Dermis microvascular lymphatic vessel endothelial cell (primary cell): ENCODE measurements at regions not wholly inside any gene's neighbourhood (a gene's known extent, or its start where the extent isn't known, plus 50 kb on each side); places are given as distances from the start of the nearest gene placed in this dataset.

ENCODE experiments used
- DNase-seq, 2 donors: peaks; one replicate each; pipeline versions ENCODE4 v3.0.0 to v3.0.0-alpha.2; 2010; ENCODE audit warnings: low read depth in 2 of 2

DNA sequence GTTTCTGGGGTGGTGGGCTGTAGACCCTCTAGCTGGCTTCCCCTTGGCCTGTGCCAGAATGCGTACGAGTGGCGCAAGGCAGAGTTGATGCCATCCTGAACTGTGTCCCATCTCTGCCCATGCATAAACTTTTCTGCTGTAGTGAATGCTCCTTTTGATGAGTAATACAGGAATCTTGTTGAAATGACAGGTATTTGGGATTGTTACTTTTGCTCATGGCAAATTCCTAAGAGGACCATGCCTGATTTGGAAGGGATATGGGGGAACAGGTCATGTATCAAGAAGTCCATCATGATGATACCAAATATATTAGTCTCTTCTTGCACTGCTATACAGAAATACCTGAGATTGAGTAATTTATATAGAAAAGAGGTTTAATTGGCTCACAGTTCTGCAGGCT, 648.0 kb downstream of the SLC4A3 start:
- no peak for DNase-seq

DNA sequence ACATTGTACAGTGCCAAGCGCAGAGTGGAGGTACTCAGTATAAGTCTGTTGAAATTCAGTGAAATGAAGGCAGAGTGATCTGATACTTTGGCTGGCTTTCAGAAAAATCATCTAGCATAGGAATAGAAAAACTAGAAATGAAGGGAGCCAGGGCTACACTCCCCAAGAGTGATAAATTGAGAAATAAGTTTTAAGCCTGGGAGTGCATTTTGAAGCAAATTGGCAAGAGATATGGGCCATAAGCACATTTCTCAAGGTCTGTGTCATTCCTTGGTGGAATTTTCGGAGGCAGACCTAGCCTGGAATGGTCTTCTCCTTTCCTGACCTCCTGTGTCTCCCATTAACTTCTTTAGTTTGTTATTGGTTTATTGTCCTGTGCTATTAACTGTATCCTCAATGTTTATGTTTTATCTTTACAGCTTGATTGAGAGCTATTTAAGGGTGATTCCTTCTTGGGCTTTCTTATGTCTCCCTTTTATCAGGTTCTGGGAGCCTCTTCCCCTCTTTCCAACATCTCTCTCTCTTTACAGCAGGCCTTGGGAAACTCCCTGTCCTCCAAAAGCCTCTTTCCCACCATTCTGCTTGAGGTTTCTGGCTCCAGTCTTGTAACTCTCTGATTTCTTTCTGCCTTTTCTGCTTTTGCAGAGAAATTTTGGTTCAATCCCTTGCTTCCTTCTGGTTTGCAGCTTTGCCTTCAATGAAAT, 649.5 kb downstream of the SLC4A3 start:
- no peak for DNase-seq

DNA sequence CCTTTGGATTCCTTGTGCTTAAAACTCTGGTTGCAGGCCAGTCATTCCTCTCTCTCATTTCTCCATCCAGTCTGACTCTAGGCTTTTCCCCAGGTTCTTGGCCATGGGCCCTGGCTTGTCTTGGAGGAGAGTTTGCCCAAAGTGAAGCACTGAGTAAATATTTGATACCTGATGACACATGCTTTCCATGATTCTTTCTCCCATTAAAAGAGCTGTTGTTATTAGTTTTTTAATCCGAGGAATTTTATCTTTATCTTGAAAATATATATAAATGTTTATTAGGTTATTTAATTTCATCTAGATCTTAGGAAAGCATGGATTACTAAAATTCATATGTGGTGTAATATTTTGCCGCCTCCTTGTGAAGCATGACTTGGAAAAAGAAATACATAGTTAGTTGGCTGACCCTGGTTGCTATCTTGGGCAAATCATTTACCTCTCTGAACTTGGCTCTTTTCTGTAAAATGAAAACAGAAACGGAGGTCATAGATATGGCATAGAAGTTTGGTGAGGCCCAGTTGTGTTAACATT, 650.1 kb downstream of the SLC4A3 start:
- no peak for DNase-seq

DNA sequence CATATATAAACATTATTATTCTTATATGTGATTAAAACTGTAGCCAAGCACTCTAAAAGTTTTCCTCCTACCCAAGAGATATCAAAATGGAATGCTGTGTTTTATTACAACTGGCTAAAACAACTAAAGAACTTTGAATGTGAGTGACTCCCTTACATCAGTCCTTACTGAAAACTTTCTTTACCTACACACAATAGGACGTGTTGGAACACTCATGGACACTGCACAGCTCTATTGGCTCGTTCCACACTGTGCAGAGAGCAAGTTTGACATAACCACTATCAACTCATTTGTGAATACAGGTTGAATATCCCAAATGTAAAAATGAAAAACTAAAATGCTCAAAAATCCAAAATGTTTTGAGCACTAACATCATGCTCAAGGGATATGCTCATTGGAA, 650.6 kb downstream of the SLC4A3 start:
- no peak for DNase-seq

DNA sequence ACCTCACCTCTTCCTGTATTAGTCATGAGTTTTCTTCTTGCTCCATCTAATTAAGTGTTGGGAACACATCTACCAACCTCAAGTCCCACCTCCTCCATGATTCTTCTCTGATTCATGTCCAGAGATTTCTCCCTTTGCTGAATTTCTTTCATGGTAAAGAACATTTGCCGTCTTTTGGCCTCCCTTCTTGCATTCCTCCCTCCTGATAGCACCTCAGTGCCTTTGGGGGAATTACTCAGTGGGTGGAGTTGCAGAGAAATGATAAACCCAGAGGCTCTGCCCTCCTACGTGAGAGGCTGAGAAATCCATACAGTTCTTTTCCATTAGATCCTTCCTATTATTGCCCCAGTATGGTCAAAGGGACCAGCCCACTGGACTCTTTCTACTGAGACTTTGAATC, 651.9 kb downstream of the SLC4A3 start:
- DNase-seq: no peak

DNA sequence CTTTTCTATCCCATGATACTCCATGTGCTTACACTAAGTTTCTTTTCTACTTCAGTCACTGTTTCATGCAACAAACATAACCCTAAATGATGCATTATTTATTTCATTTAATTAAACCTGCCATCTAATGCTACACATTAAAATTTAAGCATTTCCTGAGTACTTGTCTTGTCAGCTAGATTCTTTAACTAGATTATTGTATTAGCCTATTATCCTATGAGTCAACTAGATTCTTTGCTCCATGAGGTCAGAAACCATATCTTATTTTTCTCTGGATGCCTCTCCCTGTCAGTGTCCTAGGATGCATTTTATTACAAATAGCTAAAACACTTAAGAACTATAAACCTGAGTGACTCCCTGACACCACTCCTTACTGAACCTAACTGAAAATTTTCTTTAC, 652.4 kb downstream of the SLC4A3 start:
- DNase-seq: no peak

DNA sequence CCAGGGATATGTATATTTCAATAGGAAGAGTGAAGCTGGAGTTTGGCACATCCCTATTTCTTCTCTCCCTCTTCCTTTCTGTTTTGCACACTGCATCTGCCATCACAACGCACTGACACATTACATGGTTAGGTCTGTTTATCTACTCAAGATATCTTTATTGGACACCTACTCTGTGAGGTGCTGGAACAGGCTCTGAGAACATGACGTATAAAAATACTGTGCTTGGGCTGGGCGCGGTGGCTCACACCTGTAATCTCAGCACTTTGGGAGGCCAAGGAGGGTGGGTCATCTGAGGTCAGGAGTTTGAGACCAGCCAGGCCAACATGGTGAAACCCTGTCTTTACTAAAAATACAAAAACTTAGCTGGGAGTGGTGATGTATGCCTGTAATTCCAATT, 653.3 kb downstream of the SLC4A3 start:
- no peak for DNase-seq

DNA sequence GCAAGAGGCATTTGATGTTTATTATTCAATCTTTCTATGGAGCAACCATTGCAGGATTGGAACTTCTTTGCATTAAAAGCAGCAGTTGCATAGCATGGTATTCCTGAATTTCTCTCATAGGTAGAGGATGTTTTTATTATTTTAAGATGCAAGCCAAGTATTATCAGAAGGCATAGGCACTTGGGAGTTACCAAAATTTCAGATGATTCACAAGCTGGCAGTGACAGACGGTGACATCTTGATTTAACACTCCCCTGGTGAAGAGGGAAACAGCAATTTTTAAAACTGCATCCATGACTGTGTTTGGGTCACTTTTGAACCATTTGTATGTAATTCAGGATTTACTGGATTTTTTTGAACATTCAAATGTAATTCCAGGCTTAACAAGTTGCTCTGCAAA, 654.3 kb downstream of the SLC4A3 start:
- no peak for DNase-seq

DNA sequence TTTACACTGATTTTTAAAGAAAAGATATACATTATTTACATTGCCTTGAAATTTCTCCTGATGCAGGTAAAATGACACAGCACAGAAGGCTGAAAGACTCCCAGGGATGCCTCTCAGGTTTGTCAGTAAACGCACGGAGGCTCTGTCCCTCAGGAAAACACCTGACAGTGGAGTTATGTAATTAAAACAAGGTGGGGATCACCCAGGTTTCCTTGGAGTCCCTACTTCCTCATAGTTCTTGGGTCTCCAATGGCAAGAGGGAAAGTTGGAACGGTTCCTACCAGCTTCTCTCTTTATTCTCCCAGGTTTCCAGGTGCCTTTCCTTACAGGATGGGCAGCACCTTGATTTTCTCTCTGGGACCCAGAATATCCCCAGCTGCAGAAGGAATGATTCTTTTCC, 654.8 kb downstream of the SLC4A3 start:
- no peak for DNase-seq

DNA sequence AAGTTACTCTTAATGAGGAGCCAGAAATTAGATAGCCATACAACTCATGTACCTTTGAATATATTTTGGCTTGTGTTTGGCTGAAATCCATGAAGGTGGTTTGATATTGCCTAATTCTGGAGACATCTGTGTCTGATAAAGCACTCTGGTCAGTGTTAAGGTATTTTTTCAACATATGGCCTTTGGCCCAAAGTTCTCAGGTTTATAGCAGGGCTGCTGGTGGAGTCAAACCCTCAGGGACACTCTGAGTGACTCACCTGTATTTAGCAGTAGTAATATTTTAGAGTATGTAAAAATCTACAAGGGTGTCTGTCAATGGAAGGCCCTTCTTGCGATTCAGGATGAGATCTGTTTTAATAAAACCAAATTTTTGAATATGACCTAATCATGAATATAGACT, 666.5 kb downstream of the SLC4A3 start:
- no peak for DNase-seq

DNA sequence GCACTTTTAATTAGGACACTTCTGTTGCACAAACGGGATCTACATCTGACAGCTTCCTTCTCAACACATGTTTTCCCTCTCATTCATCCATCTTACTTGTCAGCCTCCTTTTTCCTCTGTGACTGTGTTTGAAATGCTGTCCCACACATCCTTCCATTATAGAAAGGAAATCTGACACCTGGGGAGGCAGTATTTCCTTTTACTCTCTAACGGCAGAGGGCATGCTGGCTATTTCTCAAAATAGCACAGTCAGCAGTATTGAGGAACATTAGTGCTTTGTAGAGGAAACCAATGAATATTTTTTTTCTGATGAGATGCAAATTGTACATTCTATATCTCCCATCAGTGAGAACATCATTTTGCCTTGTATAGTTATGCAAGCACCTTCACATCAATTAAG, 668.7 kb downstream of the SLC4A3 start:
- DNase-seq: no peak

DNA sequence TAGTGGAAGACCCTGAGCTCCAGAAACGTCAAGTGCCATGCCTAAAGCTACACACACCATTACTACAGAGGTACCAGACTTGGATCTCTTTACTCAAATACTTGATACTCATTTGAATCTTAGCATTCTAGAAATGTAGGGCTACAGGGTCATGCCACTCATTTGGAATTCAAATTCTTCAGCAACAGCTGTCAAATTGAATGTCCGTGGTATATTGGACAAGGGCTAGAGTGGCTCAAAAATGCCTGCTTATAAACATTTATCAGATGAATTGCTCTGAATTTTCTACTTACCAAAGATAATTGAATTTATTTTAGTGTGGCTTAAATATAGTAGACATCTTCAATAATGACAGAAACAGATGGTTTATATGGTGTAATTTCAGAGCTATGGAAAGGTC, 669.7 kb downstream of the SLC4A3 start:
- no peak for DNase-seq

DNA sequence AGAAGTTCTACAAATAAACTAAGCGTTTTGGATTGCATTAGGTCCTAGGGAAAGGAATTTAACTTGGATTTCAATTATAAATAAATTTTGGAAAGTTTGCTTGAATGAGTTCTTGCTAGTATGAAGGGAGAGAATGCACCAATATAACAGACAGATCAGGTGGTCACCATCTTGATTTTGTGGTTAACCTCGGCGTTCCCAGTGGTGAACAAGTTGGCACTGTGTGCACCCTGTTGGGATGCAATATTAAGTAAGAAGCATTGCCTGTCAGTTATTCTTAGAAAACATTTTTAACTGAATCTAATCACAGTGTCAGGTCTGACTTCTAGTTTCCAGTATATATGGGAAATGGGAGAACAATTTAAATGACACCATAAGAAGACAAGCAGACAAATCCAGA, 673.4 kb downstream of the SLC4A3 start:
- no peak for DNase-seq

DNA sequence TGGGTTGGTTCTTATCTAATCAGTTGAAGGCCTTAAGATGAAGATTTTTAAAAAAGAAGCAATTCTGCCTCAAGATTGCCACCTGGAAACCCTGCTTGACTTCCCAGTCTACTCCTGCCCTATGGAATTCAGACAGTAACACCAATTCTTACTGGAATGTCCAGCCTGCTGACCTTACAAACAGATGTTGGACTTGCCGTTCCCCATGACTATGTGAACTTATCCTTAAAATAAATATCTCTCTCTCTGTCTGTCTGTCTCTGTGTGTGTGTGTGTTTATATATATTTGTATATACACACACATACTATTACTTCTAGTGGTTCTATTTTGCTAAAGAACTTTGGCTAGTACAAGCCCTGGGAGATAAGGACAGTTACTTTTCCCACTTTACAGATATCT, 675.3 kb downstream of the SLC4A3 start:
- no peak for DNase-seq

DNA sequence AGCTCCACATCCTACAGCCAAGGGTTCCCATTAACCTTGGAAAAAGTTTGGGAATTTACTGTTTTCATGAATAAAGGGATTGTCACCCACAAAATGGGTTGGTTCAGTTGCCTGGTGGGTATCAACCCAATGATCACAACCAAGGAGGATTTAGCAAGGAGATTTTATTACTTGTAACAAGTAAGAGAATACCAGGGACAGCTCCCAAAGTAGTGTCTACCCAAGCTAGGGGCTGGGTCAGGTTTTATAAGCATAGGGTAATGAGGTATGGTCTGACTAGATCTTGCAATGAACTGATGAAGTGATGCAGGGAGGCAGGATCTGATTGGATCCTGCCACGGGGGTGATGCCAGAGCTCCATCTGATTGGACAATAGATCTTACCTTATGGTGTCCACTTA, 681.8 kb downstream of the SLC4A3 start:
- DNase-seq: no peak

DNA sequence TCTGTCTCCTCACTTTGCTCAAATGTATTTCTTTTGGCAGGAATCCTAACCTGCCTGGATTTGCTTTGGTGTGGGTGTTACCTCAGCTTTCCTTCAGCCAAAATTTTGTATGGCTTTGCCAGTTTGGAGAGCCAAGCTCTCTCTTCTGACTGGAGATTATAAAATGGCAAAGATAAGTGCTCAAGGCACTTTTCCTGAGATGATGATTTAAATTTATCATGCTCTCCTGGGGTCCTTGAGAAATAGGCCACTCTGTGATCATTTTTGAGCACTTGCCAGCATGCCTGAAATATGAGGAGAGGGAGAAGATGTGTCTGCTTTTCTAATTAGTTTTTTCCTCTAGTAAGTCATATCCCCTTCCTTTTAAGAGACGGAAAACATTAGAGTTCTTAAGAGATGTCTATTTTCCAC, 683.0 kb downstream of the SLC4A3 start:
- no peak for DNase-seq

DNA sequence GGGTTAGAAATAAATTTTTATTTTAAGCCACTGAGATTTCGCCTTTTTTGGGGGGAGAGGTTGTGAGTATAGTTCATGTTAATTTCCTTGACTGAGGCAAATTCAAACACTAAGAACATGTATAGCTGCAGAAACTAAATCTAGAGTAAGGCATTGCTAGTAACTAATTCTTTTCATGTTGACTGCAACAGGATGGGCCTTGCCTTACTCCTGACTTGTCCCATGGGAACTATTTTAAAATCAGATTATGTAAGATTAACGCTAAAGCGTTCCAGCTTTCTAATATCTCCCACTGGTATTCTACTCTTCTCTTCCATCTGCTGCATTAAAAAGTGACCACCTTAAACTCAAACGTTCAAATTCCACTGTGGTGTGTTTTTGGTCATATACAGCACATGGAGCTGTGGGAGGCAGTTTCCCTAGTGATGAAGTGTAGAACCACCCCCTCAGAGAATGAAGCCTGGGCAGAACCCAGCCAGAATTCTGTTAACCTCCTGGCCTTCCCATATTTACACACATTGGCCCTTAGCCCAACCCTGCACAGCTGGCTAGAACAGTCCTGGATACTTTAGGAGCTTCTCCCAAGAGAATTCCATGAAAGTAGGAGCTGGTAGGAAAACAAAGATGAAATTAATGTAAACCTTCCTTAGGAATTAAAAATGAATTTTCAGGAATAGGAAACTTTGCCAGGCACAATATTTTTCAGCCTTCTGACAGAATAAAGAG, 687.8 kb downstream of the SLC4A3 start:
- no peak for DNase-seq

DNA sequence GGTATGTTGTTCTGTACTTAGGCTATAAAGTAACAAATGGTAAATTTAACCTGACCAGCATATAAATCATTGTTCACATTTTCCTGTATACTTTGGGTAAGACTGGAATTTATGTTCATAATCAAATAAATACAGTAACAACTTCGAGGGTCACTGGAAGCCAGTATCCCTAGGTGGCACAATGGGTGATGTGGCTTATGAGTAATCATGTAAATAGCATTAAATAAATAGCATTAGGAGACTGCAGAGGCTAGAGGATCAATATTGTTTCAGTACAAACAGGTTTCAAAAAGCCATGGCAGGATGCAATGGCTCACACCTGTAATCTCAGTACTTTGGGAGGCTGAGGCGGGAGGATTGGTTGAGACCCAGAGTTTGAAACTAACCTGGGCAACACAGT, 690.6 kb downstream of the SLC4A3 start:
- DNase-seq: no peak

DNA sequence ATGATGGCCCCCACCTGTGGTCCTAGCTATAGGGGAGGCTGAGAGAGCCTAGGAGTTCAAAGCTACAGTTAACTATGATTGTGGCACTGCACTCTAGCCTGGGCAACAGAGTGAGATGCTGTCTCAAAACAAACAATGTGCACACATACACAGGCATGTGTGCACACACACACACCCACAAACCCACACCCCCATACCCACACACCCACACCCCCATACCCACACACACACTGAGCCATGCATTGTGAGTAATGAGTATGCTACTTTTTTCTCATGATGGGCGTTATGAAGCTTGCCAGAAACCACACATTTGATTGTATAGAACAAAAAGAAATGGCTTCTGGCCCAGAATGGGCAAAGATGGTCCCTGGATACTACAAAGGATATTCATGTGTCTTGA, 691.1 kb downstream of the SLC4A3 start:
- no peak for DNase-seq

DNA sequence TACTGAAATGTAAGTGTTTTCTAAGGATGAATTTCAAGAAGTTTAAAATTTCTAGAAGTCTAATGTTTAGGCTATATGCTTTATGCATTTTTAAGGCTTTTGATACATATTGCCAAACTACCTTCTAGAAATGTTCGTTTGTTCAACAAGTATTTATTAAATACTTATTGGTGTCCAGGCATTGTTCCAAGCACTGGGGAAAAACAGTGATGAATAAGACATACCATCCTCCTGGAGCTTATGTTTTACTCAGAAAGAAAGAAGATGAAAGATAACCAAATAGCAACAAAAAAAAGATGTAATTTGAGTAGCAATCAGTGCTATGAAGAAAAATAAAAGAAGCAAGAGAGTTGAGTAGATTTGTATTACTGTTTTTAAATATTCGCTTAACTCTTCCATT, 692.9 kb downstream of the SLC4A3 start:
- no peak for DNase-seq

DNA sequence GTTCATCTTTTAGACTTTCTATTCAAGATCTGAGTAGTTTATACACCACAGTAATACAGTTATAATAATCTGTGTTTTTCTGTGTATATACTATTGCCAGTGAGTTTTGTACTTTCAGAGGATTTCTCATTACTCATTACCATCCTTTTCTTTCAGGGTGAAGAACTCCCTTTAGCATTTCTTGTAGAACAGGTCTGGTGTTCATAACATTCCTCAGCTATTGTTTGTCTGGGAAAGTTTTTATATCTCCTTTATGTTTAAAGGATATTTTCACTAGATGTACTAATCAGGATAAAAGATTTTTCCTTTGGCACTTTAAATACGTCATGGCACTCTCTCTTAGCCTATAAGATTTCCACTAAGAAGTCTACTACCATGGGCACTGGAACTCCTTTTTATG, 705.5 kb downstream of the SLC4A3 start:
- no peak for DNase-seq

DNA sequence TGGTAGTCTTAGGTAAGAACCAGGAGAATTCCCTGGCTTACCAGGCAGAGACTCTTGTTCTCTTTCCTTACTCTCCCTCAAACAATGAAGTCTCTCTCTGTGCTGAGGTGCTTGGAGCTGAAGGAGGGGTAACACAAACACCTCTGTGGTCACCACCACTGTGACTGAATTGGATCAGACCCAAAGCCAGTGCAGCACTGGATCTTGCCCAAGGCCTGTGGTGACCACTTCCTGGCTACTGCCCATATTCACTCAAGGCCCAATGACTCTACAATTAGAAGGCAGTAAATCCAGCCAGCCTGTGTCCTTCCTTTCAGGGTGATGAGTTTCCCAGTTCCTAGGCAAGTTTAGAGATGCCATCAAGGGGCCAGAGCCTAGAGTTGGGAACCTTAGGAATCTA, 706.8 kb downstream of the SLC4A3 start:
- no peak for DNase-seq

DNA sequence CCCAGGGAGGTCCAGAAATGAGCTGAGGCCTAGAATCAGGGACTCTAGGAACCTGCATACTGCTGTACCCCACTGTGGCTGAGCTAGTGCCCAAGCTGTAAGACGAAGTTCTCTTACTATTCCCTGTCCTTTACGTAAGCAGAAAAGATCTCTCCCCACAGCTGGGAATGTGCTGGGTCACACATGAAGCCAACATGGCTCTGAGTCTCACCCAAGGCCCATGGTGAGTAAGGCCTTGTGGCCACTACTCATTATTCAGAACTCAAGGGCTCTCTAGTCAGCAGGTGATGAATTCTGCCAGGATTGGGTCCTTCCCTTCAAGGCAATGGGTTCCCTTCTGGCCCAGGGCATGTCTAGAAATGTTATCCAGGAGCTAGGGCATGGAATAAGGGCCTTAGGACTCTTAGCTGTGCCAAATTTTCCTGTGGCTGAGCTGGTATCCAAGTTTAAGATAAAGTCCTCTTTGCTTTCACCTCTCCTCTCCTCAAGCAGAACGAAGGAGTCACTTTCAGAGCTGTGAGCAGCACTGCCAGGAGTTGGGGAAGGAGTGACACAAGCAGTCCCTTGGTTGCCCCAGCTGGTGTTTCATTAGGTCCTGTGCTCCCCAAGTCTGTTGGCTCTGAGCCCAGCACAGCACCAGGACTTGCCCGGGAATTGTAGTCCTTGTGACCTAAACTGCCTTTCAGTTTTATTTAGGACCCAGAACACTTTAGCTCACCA, 707.6 kb downstream of the SLC4A3 start:
- no peak for DNase-seq
